BE2C (cell line): ENCODE measurements at regions not wholly inside any gene's neighbourhood (a gene's known extent, or its start where the extent isn't known, plus 50 kb on each side); places are given as distances from the start of the nearest gene placed in this dataset.

Experiments used
- DNase-seq: peaks from one replicate; pipeline ENCODE4 v3.0.0-alpha.2; 2020
- H3K27me3 ChIP-seq: fragments of 250-450 bp; sonication (Bioruptor Pico); 2 replicates; pipeline ENCODE4 v1.5.1; 2020; ENCODE audit warnings: mild to moderate bottlenecking
- H3K36me3 ChIP-seq: fragments of 250-450 bp; sonication (Bioruptor Pico); 2 replicates; pipeline ENCODE4 v1.5.1; 2020; ENCODE audit warnings: mild to moderate bottlenecking
- H3K4me1 ChIP-seq: fragments of 250-450 bp; sonication (Bioruptor Pico); 2 replicates; pipeline ENCODE4 v1.5.1; 2020
- H3K4me3 ChIP-seq: 2 replicates; pipeline ENCODE4 v1.5.1; 2011; ENCODE audit warnings: low read depth, low read length
- H3K9me3 ChIP-seq: fragments of 250-450 bp; sonication (Bioruptor Pico); 2 replicates; pipeline ENCODE4 v1.5.1; 2020
- TF ChIP-seq, protein P1 (sequence below): IDR thresholded peaks from 2 replicates; pipeline ENCODE4 v1.5.1; 2012; ENCODE audit warnings: mild to moderate bottlenecking, low read depth, low read length

DNA sequence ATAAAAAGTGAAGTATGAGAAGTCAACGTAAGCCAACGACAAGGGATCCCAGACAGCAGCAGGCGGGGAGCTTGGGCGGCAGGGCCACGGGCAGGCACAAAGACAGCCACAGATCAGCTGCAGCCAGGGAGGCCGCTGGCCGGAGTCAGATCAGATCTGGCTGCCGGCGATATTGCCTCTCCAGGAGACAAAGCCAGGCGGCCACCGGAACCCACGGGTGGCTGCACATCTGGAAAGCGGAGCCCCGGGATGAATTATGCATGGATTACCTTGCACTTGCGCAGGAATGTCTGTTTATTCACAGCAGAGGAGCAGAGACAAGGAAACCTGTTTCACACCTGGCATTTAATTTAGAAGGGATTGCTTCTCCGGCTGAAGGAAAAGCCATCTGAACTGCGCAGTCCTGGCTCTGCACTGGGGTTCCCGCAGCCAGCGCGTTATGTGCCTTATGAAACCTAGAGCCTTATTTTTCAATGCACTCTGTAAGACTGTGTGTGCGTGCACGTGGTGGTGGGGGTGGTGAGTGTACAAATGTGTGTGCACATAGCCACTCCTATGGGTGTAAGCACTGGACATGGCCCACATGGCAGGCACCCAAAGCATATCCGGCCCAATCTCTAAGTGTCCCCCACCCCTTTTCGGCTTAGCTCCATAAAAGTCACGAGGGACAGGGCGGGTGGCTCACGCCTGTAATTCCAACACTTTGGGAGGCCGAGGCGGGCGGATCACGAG, 427.8 kb upstream of the MCTP2 start:
- no peaks in the 10 kb centered on the region for H3K36me3 ChIP-seq
- H3K4me3 ChIP-seq: peak overlapping the region; percentile 49
- TF ChIP-seq, protein P1, sequence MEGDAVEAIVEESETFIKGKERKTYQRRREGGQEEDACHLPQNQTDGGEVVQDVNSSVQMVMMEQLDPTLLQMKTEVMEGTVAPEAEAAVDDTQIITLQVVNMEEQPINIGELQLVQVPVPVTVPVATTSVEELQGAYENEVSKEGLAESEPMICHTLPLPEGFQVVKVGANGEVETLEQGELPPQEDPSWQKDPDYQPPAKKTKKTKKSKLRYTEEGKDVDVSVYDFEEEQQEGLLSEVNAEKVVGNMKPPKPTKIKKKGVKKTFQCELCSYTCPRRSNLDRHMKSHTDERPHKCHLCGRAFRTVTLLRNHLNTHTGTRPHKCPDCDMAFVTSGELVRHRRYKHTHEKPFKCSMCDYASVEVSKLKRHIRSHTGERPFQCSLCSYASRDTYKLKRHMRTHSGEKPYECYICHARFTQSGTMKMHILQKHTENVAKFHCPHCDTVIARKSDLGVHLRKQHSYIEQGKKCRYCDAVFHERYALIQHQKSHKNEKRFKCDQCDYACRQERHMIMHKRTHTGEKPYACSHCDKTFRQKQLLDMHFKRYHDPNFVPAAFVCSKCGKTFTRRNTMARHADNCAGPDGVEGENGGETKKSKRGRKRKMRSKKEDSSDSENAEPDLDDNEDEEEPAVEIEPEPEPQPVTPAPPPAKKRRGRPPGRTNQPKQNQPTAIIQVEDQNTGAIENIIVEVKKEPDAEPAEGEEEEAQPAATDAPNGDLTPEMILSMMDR: no peak
- DNase-seq: peak; percentile 82
- H3K4me1 ChIP-seq: peaks cover 7% of the 10 kb centered on the region
- H3K27me3 ChIP-seq: no peaks in the 10 kb centered on the region
- no peaks in the 10 kb centered on the region for H3K9me3 ChIP-seq

DNA sequence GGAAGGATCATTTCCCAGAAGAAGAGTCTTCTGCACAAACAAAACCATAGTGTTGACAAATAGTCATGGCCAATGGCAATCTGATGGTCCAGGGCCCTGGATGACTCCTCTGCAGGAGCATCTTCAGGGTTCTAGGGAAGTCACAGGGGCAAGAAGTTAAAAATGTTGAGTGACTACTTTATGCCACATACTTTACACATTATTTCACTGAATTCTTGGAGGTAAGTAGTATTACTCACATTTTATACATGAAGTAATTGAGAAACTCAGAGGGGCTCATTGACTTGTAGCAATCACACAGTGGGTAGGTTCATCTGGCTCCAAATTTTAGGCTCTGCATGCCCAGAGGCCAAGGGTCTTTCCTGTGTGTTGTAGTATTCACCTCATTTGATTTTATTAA, 430.2 kb upstream of the MCTP2 start:
- no peaks in the 10 kb centered on the region for H3K27me3 ChIP-seq
- DNase-seq: no peak
- no peaks in the 10 kb centered on the region for H3K9me3 ChIP-seq
- H3K4me1 ChIP-seq: peaks cover 7% of the 10 kb centered on the region
- no peak overlapping the region for H3K4me3 ChIP-seq
- TF ChIP-seq, protein P1: no peak
- H3K36me3 ChIP-seq: no peaks in the 10 kb centered on the region

DNA sequence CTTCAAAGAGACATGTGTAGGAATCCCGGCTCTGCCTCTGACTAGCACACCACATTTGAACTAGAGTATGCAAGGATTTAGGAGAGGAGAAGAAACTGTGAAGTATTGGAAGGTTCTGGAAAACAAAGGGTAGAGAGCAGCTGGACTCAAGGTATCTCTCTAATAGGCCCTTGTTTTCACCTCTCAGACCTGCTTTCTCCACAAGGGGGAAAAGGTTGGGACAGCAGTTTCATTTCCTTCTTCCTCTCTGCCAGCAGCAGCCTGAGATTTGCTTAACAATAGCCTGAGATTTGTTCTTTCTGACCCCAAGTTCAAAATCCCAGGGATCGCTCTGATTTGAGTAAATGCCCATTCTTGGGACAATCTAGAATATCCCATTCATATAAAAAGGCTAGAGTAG, 430.6 kb upstream of the MCTP2 start:
- H3K36me3 ChIP-seq: no peaks in the 10 kb centered on the region
- H3K4me1 ChIP-seq: peaks cover 7% of the 10 kb centered on the region
- TF ChIP-seq, protein P1: 0 out of 2 replicates have a peak, but pooled peaks have one; percentile 7
- no peaks in the 10 kb centered on the region for H3K9me3 ChIP-seq
- no peaks in the 10 kb centered on the region for H3K27me3 ChIP-seq
- no peak for DNase-seq
- H3K4me3 ChIP-seq: no peak overlapping the region

DNA sequence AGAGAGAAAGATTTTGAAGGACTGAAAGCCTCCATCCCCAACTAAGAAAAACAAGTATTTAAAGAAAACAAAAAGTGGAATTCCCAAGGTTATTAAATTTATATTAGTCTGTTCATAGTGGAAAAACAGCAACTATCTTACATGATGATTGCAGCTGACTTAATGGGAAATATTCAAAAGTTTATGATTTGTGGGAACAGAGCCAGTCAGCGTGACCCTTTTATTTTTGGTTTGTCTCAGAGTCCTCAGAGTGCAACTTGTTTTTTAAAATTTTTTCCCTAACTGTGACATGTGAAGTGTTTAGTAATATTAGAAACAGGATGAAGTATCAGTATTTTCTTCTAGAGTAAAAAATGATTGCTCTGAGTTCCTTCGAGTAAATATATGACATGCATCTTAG, 441.9 kb upstream of the MCTP2 start:
- no peaks in the 10 kb centered on the region for H3K27me3 ChIP-seq
- no peaks in the 10 kb centered on the region for H3K4me1 ChIP-seq
- no peaks in the 10 kb centered on the region for H3K36me3 ChIP-seq
- no peaks in the 10 kb centered on the region for H3K9me3 ChIP-seq
- DNase-seq: no peak
- no peak overlapping the region for H3K4me3 ChIP-seq
- TF ChIP-seq, protein P1: no peak

DNA sequence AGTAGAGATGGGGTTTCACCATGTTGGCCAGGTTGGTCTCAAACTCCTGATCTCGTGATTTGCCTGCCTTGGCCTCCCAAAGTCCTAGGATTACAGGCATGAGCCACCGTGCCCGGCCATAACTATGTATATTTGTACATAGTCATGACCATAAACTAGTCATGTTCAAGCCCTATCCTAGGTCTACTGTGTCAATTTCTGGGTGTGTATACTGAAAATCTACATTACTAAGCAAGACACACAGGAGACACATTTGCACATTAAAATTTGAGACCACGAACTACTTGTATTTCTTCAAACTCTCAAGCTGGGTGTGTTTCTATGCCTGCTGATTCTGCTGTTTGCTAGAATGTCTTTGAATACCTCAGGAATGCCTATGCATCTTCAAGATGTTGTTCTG, 451.3 kb upstream of the MCTP2 start:
- no peak overlapping the region for H3K4me3 ChIP-seq
- no peaks in the 10 kb centered on the region for H3K9me3 ChIP-seq
- H3K36me3 ChIP-seq: no peaks in the 10 kb centered on the region
- TF ChIP-seq, protein P1: no peak
- no peaks in the 10 kb centered on the region for H3K4me1 ChIP-seq
- H3K27me3 ChIP-seq: no peaks in the 10 kb centered on the region
- no peak for DNase-seq

DNA sequence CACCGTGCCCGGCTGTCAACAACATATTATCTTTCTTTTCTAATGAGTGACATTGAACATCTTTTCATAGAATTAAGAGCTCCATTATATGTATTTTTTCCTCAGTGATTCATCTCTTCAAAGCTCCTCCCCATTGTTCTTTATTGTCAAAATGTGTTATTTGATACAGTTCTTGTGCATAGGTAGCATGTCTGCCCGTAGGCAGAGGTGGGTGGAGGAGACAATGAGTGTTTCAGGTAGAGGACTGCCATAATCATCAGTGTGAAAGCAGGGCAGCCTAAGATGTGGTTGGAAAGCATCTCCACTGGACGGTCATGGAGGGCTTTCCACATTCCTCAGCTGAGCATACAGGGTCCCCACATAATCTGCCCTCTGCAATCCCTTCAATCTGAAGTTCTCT, 452.0 kb upstream of the MCTP2 start:
- H3K4me1 ChIP-seq: no peaks in the 10 kb centered on the region
- no peak overlapping the region for H3K4me3 ChIP-seq
- H3K27me3 ChIP-seq: no peaks in the 10 kb centered on the region
- no peaks in the 10 kb centered on the region for H3K9me3 ChIP-seq
- no peak for DNase-seq
- no peaks in the 10 kb centered on the region for H3K36me3 ChIP-seq
- TF ChIP-seq, protein P1: no peak
